ENCODE measurements at regions not wholly inside any gene's neighbourhood (a gene's known extent, or its start where the extent isn't known, plus 50 kb on each side); places are given as distances from the start of the nearest gene placed in this dataset.
"Not testable (repeated sequence)": the region's sequence is repeated elsewhere in the genome, so short reads cannot be mapped to it uniquely, and the experiment has no call there.

- peak in 1 of 4 donors; percentile 3 for DNase-seq (ENCODE audit: low read depth in 4 of 4, low spot score in 3 of 4)
Measured at GRCh38 chr2:5617796-5618195, 74.4 kb upstream of the SOX11 start.

GRCh38 chr2:5618271-5618670, 73.9 kb upstream of the SOX11 start:
- DNase-seq (ENCODE audit: low read depth in 4 of 4, low spot score in 3 of 4), result no peak

- not testable (repeated sequence) for DNase-seq (ENCODE audit: low read depth in 4 of 4, low spot score in 3 of 4)
Measured at GRCh38 chr2:5625556-5626065, 66.6 kb upstream of the SOX11 start.

GRCh38 chr2:5628484-5628883, 63.7 kb upstream of the SOX11 start:
- DNase-seq (ENCODE audit: low read depth in 4 of 4, low spot score in 3 of 4), result not testable (repeated sequence)

- not testable (repeated sequence) for DNase-seq (ENCODE audit: low read depth in 4 of 4, low spot score in 3 of 4)
Measured at GRCh38 chr2:5629510-5629909, 62.7 kb upstream of the SOX11 start.

- DNase-seq (ENCODE audit: low read depth in 4 of 4, low spot score in 3 of 4), result not testable (repeated sequence)
Measured at GRCh38 chr2:5637051-5637450, 55.1 kb upstream of the SOX11 start.
